COLO829 (cell line): ENCODE measurements at regions not wholly inside any gene's neighbourhood (a gene's known extent, or its start where the extent isn't known, plus 50 kb on each side); places are given as distances from the start of the nearest gene placed in this dataset.

ENCODE experiments used
- DNase-seq: peaks from one replicate; pipeline ENCODE4 v3.0.0; 2012; ENCODE audit warnings: low spot score

- DNase-seq: no peak
Observed at GRCh38 chr20:39553120-39553519, 591.0 kb downstream of the DHX35 start.

- DNase-seq: no peak
Observed at GRCh38 chr20:39549733-39550132, 587.6 kb downstream of the DHX35 start.

GRCh38 chr20:39547546-39548408 lies 585.6 kb downstream of the DHX35 start:
- DNase-seq: no peak

DNA sequence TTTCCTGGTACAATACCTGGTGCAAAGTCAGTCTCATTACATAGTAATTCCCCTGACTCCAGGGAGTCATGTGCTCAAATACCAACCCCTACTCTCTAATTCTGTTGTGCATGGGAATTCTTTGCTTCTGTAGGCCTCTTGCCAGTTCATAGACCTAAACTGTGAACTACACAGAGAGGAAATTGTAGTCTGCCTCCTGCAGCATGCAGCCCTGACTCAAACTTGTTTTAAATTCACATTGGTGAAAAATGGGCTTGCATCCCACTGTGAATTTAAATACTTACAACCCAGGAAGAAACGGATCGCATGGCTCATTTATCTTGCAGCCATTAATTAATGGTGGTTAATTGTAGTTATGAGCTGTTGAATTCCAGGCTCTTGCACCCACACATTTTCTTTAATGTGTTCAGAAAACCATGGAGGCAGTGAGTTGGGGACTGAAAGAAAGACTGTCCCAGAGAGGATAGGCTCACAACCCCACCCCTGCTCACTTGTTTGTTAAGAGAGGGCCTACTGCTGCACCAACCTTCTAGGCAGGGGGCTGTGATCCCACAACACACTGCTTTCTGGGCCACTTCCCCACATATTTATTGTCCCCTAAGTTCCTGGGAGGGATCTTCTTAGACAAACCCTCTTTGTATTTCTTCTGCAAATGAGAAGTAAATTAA lies 579.1 kb downstream of the DHX35 start:
- DNase-seq: no peak

- DNase-seq: no peak
Observed at GRCh38 chr20:39538317-39538716, 576.2 kb downstream of the DHX35 start.

DNA sequence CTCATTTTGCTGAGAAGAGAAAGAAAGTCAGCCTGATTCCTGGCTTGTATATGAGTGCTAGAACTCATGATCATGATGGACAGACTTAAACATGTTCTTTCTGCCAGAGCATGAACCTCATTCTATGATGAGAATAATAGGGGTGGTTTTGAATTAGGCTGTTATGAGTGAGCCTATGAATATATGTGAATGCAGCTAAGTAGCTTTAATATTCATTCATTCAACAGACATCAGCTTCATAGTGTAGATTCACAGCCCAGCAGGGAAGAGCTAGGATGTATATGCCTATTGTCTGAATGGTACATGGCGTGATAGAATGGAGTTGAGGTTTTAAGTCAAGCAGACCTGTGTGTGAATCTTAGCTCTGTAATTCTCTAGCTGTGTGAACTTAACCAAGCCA lies 573.2 kb downstream of the DHX35 start:
- DNase-seq: no peak

GRCh38 chr20:39534846-39535245 lies 572.7 kb downstream of the DHX35 start:
- no peak for DNase-seq

DNA sequence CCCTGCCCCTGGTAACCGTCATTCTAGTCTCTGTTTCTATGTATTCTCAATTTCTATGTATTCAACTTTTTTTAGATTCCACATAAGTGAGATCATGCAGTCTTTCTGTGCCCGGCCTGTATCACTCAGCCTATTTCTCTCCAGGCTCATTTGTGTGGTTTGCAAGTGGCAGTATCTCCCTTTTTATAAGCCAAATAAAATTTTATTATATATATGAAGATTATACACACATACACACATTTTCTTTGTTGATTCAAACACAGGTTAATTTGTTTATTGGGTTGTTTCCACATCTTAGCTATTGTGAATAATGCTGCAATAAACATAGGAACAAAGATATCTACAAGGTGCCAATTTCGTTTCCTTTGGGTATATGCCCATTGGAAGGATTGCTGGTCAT lies 571.7 kb downstream of the DHX35 start:
- DNase-seq: no peak

DNA sequence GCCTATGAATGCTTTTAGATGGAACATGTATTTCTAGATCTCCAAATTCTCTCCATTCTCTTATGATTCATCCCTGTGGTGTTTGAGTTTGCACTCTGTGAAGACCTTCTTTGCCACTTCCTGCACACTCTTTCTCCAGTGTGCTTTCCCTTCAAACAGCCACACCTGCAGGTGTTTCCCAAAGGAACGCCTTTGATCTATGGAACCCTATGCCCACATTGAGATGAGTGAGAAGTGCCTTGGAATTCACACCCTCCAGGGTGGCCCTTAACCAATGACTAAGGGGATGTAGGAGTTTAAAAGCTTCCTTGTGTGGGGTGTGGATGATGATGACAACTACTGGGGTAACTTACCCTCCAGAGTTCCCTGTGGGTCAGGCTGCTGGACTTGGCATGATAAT lies 570.1 kb downstream of the DHX35 start:
- DNase-seq: no peak

- no peak for DNase-seq
Observed at GRCh38 chr20:39528436-39528835, 566.3 kb downstream of the DHX35 start.

DNA sequence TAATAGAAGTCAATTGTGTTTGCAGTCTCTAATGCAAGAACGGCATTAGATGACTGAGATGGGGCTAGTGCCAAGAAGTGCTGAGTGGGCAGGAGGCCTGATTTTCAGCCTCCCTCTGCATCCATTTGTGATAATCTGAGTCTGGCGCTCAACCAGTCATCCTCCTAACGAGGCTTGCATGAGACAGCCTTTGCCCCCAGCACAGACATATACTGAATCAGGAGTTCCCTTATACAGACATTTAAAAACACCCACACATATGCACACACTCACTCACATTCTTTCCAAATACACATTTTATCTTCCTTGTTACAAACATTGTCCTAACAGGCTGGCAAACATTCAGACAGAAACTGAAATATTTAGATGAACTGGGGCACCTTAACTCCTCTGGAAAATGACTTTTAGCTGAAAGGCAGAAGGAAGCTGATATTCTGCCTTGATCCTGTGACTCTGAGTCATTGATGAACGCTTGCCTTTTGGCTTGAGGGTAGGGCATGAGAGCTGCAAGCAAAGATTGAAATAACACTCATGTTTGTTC lies 562.3 kb downstream of the DHX35 start:
- peak; percentile 58 for DNase-seq

DNA sequence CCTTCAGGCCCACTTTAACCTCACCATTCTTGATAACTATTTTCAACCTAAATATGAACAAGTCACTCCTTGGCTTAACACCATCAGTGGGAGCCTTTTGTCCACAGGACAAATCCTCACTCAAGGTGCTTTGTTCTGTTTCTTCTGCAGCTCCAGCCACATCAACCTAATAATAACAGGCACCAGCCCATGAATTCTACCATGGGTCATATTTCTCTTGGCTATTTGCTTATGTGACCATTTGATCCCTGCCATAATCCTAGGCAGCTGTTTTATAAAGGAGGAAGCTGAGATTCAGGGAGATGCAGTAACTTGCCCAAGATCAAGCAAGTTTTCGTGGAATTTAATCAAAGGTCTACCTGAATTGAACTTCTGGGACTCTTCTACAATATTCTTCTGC lies 561.3 kb downstream of the DHX35 start:
- no peak for DNase-seq

DNA sequence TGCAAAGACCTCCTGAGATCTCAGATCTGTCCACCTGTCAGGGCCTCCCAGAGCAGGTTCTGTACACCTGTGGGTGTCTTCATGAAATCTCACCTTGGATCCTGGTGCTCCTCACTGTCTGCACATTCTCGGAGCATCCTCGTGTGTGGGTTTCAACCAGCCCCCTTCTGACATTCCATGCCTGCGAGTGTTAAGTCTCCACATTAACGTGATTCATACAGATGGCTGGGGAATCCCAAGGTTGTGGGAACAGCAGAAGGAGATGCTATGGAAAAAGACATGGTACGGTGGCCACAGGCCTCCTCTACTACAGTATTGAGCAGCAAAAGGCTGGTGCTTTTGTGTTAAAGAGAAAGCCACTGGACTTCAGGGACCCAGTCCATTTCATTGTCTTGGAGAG lies 556.5 kb downstream of the DHX35 start:
- no peak for DNase-seq

DNA sequence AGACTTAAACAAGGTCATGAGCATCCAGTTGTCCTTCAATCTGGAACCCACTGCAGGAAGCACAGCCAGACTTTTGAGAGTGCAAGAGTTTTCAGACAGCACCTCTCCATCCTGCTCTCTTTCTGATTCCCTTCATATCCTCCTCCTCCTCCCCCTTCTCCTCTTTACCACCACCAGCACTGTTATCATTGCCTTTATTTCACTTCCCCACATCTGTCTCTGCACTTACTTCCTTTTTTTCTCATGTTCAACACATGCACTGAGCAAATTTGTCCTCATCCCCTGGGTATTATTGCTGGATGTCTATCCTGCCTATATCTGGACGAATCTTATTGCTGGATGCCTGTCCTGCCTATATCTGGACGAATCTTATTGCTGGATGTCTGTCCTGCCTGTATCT lies 554.8 kb downstream of the DHX35 start:
- no peak for DNase-seq

- no peak for DNase-seq
Observed at GRCh38 chr20:39504710-39505094, 542.6 kb downstream of the DHX35 start.

- no peak for DNase-seq
Observed at GRCh38 chr20:39503902-39504709, 542.0 kb downstream of the DHX35 start.

- DNase-seq: no peak
Observed at GRCh38 chr20:39492223-39492797, 530.2 kb downstream of the DHX35 start.

DNA sequence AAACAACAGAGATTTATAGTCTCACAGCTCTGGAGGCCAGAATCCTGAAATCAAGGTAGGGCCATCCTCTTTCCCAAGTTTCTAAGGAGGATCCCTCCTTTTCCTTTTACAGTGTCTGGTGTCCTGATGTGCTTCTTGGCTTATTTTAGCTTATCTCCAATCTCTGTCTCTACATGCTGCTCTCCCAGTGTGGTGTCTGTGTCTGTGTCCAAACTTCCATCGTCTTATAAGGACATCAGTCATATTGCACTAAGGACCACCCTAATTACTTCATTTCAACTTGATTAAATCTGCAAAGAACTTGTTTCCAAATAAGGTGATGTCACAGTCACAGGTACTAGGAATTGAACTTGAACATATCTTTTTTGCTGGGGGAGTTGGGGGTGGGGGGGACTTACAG lies 529.6 kb downstream of the DHX35 start:
- DNase-seq: no peak

DNA sequence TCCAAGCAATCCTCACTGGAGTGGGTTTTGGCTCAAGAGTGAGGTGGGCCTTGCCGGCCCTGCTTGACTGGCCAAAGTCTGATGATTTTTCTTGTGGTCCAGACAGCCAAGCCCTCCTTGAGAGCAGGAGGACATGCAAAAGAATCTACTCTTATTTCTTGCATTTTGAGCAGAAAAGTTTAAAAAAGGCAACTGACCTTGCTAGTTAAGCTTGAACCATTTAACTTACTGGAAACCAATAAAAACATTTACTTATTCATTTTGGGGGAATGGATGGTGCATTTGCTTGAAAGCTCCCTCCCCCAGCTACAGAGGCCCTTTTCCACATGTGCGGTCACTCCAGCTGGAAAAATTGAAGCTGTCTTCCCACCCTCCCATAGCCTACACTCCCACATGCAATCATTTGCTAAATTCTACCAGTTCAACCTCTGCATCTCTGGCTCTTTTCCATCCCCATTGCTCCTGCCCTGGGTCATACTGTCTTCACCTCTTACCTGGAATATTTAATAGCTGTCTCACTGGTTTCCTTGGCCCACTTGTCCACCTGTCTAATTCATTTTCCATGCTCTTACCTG lies 527.9 kb downstream of the DHX35 start:
- DNase-seq: no peak

GRCh38 chr20:39480276-39481043 lies 518.3 kb downstream of the DHX35 start:
- DNase-seq: no peak

DNA sequence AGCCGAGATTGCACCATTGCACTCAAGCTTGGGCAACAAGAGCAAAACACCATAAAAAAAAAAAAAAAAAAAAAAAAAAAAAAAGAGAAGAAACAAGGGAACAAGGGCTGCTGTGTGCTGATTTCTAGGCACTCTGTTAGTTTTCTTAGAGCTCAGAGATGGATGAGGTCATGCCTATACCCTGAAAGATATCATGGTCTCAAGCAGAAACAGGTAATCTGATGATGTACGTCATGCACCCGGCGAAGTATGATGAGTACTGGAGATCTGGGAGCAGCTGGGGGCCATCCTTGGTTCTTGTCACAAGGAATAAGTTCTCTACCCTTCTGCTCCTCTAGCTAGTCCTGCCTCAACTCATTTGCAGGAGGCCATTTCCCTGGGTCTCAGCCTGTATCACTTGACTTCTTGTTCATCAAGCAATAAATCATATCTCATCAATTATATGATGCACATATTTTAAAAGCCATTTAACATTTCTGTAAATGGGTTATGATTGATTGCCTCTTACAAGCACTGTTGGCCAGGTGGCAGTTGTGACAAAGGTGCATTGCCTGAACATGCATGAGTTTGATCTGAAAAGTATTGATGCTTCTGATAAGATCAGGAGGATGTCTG lies 517.2 kb downstream of the DHX35 start:
- DNase-seq: no peak
